GM21825 (cell line): ENCODE measurements at regions not wholly inside any gene's neighbourhood (a gene's known extent, or its start where the extent isn't known, plus 50 kb on each side); places are given as distances from the start of the nearest gene placed in this dataset.
A peak's percentile ranks its signal among the peaks of the same experiment; 100 is the strongest.

Experiments used
- ATAC-seq: cut with Tn5 transposase; IDR thresholded peaks from one replicate; pipeline ENCODE4 v1.9.1; 2021; ENCODE audit warnings: mild to moderate bottlenecking, moderate library complexity; ENCODE audit not compliant: unreplicated experiment

GRCh38 chr18:31213641-31214040 is 51.0 kb upstream of the DSC1 start:
- no peak for ATAC-seq

DNA sequence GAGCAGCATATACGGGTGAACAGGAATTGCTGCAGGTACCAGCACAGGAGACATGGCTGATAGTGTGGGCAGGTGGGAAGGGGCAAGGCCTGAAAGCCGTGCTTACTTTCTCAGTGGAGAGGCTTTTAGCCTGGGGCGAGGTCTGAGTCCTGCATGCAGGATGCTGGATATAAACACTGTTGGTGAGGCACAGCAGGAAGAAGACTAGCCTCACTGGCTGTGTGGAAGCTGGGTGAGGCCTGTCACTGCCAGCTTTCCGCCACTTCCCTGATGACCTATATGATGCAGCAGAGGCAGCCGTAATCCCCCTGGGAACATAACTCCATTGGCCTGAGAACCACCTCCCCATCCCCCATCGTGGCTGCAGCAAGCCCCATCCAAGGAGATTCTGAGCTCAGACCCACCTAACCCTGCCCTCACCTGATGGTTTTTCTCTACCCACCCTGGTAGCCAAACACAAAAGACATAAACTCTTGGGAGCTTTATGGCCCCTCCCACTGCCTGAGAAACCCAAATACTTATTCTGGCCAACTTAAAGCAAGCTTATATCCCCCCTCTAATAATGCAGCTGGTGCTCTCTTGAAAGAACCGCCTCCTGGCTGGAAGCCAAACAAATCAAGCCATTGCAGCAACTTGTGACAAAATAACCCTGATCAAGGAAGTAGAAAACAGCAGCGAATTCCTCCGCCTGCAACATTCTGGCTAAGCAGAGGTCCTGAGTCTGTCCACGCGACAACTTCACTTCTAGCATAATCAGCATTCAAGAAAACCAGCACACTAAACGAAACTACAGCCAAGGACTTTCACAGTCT is 54.6 kb upstream of the DSC1 start:
- ATAC-seq: no peak

DNA sequence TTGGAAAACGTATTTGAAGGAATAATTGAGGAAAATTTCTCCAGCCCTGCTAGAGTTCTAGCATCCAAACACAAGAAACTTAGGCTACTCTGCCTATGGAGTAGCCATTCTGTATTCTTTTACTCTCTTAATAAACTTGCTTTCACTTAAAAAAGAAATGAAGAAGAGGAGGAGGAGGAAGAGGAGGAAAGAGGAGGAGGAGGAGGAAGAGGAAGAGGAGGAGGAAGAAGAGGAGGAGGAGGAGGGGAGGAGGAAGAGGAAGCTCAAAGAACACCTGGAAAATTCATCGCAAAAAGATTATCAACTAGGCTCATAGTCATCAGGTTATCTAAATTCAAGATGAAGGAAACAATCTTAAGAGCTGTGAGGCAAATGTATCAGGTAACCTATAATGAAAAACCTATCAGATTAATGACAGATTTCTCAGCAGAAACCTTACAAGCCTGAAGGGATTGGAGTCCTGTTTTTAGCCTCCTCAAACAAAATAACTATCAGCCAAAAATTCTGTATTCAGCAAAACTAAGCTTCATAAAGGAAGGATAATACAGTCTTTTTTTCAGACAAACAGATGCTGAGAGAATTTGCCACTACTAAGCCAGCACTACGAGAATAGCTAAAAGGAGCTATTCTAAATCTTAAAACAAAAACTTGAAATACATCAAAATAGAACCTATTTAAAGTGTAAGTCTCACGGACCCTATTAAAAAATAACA is 56.2 kb upstream of the DSC1 start:
- no peak for ATAC-seq

DNA sequence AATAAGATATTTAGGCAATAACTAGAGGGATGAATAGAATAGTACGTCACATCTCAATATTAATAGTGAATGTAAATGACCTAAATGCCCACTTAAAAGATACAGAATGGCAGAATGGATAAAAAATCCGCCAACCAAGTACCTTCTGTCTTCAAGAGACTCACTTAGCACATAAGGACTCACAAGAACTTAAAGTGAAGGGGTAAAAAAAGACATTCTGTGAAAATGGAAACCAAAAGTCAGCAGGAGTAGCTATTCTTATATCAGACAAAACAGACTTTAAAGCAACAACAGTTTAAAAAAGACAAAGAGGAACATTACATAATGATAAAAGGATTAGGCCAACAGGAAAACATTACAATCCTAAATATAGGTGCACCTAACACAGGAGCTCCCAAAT is 56.7 kb upstream of the DSC1 start:
- ATAC-seq: no peak

- no peak for ATAC-seq
These were observed 60.7 kb upstream of the DSC1 start for GRCh38 chr18:31223371-31223770.

DNA sequence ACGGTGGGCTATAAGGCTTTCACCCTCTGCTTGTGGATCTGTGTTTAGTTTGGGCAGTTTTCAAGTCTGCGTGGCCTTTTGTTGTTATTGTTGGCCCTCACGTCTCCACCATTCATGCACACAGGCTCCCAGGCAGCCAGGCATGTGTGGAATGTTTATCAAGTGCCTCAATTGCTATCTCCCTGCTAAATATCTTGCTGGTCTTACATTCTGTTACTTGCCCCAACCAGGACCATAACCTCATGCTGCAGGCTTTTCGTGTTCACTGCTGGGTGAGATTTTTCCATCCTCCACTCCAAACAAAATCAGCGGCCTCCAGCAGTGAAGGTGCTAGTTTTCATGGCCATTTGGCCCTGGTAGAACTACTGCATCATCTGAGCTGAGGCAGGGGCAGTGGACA is 63.0 kb upstream of the DSC1 start:
- no peak for ATAC-seq

- no peak for ATAC-seq
These were observed 65.0 kb upstream of the DSC1 start for GRCh38 chr18:31227497-31228229.

DNA sequence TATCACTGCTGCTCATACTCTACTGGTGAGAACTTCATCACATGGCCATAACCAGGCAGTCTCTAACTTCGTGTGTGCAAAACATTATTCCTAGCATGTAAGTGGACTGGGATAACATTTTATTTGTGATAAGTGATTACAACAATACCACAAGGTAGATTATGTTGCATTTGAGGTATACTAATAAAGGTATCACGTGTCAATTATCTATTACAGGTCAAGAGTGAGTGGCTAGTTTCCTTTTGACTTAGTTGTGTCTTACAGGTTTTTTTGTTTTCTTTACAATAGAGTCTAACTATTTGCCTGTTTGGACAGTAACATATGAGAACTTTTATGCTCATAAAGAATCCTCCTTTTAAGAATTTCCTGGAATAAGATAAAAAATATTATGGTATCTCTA is 67.2 kb upstream of the DSC1 start:
- no peak for ATAC-seq

GRCh38 chr18:31230495-31230894 is 67.8 kb upstream of the DSC1 start:
- peak; percentile 53 for ATAC-seq

DNA sequence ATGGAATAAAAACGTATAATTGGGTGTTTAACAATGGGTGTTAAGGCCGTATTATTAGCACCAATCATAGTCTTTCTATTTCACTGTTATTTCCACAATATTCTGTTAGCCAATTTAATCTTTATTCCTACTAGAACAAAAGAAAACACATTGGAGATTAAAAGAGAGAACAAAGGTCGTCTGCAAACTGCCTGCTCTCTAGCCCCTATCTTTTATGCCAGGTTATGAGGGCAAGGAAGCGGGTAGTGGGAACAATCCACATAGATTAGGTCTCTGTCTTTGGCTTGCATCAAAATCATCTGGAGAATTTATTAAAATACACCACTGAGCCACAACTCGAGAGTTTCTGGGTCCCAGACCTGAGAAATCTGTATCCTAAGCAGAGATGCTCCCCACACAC is 69.4 kb upstream of the DSC1 start:
- ATAC-seq: no peak

DNA sequence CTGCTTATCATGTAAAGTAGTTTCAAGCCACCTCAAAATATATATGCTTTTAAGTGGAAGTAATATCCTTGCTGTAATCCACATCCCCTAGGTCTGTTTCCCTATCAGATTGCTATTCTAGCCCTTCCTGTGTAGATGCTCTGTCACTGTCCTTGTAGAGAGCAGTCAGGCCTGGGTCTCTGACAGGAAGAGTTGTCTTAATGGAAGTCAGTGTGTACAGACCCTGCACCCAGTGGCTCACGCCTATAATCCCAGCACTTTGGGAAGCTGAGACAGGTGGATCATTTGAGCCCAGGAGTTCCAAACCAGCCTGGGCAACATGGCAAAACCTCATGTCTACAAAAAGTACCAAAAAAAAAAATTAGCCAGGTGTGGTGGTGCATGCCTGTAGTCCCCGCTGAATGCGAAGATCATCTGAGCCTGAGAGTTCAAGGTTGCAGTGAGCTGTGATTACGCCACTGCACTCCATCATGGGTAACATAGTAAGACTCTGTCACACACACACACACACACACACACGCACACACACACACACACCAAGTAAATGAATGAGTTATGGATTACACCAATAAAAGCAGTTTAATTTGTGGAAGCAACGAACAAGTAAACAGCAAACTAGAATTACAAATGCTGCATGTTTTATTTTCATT is 70.2 kb upstream of the DSC1 start:
- no peak for ATAC-seq

- ATAC-seq: no peak
These were observed 71.1 kb upstream of the DSC1 start for GRCh38 chr18:31233621-31234275.

- ATAC-seq: no peak
These were observed 73.2 kb upstream of the DSC1 start for GRCh38 chr18:31235856-31236255.

DNA sequence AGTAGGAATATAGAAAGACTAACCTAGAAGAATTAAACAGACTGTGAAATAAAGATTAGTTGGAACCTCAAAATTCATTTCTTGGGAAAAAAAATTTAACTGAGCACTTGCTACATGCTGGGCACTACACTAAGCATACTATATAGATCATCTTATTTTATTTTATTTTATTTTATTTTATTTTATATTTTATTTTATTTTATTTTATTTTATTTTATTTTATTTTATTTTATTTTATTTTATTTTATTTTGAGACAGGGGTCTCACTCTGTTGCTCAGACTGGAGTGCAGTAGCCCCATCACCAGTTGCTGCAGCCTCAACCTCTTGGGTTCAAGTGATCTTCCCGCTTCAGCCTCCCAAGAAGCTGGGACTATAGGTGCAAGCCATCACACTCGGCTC is 74.5 kb upstream of the DSC1 start:
- no peak for ATAC-seq

GRCh38 chr18:31241425-31241824 is 76.5 kb upstream of the DSG1 start:
- no peak for ATAC-seq

GRCh38 chr18:31241900-31242409 is 76.0 kb upstream of the DSG1 start:
- ATAC-seq: peak; percentile 55

DNA sequence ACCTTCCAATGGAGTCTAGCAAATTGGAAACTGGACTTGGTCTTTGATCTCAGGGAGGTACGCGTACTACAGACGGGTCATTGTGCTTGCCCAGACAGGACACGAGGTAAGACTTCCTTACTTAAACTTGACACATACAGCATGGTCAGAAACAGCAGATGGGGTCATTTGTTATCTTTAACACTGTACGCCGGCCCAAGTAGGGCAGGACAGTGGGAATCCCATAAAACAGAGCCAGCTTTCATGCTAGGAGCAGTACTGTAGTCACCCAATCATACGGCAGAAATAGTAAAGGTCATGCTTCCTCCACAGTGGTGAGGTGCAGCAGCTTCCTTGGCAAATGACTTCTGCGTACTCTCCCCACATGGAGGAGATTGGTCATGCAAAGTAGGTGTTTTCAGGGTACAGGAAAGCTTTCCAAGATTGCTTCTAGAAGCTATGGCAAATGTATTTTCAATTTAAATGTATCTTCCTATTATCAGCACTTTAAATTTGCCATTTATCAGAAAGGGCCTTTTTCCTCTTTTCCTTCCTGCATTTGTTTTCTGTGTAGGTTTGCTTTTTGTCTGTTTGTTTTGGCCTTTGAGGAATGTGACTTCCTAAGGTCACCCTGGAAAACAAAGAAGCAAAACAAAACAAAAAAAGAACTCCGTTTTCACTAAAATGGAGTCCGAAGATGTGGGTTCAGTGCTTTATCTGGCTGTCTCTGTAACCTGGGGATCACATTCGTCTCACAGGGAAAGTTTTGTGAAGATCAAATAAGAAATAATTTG is 74.0 kb upstream of the DSG1 start:
- ATAC-seq: no peak

DNA sequence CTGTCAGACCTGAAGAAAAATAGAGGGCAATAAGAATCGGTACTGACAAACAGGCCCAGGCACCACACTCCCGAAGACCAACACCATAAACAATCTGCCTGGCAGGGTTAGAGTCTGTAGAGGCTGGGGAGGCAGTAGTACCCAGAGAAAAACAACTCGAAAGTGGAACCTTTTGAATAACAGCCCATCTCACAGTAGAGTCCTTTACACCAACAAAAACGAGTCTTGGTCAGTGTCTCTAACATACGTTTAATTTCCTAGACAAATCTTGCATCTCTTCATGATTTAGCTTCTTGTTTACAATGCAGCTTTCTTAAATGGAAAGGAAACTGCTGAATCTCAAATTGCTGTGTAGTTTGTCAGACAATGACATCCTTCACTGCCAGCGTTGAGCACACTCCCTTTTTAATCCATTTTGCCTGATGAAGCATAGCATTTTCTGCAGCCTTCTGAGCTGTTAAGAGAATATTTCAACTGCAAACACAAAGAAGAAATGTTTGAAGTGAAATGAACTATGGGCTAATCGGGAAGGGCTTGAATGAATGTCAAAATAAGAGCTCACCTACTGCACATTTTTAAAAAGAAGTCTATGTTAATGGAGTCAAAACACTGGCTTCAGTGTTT is 73.1 kb upstream of the DSG1 start:
- no peak for ATAC-seq

DNA sequence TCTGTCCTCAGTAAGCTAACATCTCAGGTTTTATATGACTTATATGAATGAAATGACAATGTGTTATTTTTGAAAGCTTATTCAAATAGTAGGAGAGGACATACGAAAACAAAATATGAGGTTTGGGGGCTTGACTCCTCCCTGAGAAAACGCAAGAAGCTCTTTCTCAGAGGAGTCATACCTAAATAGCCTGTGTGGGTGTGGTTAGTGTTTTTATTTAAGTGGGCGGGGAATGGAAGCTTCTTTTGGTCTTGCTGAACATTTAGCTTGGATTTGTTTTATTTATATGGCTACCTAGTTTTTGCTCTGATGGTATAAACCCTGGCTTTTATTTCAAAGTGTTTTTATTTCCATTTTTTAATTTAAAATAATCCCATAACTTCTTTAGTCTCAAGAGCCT is 72.1 kb upstream of the DSG1 start:
- ATAC-seq: no peak
